Upper lobe of right lung (tissue), 1 donor: ENCODE measurements at regions not wholly inside any gene's neighbourhood (a gene's known extent, or its start where the extent isn't known, plus 50 kb on each side); places are given as distances from the start of the nearest gene placed in this dataset.

ENCODE experiments used
- ATAC-seq: fragments of 200-7000 bp; cut with Tn5 transposase; one replicate; pipeline ENCODE4 v1.9.1; 2020; ENCODE audit warnings: mild to moderate bottlenecking, moderate library complexity
- DNase-seq: peaks from one replicate; pipeline ENCODE4 v3.0.0-alpha.2; 2020
- H3K27ac ChIP-seq: fragments of 200-600 bp; one replicate; pipeline ENCODE4 v1.8.0; 2022
- H3K27me3 ChIP-seq: fragments of 200-600 bp; one replicate; pipeline ENCODE4 v1.8.0; 2022; ENCODE audit warnings: mild to moderate bottlenecking
- H3K36me3 ChIP-seq: fragments of 200-600 bp; one replicate; pipeline ENCODE4 v1.8.0; 2022
- H3K4me1 ChIP-seq: fragments of 200-600 bp; one replicate; pipeline ENCODE4 v1.8.0; 2022
- H3K4me3 ChIP-seq: fragments of 200-600 bp; one replicate; pipeline ENCODE4 v1.8.0; 2022; ENCODE audit warnings: mild to moderate bottlenecking
- H3K9me3 ChIP-seq: fragments of 200-600 bp; one replicate; pipeline ENCODE4 v1.8.0; 2022
- intact Hi-C: fragments of 100-400 bp; cut with DNase I; formaldehyde crosslinking; loops from one replicate; pipeline ENCODE4 v1.11.0; 2022
- TF ChIP-seq, protein P1 (sequence below): fragments of 200-600 bp; IDR thresholded peaks from one replicate; pipeline ENCODE4 v1.8.0; 2022; ENCODE audit warnings: antibody characterized with exemption
- donor health status: DM: no; HTN: yes; CAD: no; lungs with severe emphysema.

GRCh38 chr5:27336817-27337216, 298.4 kb upstream of the CDH9 start:
- DNase-seq (no peak), ATAC-seq (no peak)
- TF ChIP-seq, protein P1, sequence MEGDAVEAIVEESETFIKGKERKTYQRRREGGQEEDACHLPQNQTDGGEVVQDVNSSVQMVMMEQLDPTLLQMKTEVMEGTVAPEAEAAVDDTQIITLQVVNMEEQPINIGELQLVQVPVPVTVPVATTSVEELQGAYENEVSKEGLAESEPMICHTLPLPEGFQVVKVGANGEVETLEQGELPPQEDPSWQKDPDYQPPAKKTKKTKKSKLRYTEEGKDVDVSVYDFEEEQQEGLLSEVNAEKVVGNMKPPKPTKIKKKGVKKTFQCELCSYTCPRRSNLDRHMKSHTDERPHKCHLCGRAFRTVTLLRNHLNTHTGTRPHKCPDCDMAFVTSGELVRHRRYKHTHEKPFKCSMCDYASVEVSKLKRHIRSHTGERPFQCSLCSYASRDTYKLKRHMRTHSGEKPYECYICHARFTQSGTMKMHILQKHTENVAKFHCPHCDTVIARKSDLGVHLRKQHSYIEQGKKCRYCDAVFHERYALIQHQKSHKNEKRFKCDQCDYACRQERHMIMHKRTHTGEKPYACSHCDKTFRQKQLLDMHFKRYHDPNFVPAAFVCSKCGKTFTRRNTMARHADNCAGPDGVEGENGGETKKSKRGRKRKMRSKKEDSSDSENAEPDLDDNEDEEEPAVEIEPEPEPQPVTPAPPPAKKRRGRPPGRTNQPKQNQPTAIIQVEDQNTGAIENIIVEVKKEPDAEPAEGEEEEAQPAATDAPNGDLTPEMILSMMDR: no peak
- Histone ChIP-seq H3K4me3 (no peak overlapping the region), H3K36me3 (no peaks in the 10 kb centered on the region), H3K9me3 (no peaks in the 10 kb centered on the region), H3K27ac (no peak overlapping the region), H3K27me3 (no peaks in the 10 kb centered on the region), H3K4me1 (no peaks in the 10 kb centered on the region)
- intact Hi-C loops: no loop called here

GRCh38 chr5:27328480-27328879, 290.1 kb upstream of the CDH9 start:
- no peaks in the 10 kb centered on the region for H3K27me3 ChIP-seq
- ATAC-seq (no peak), DNase-seq (no peak)
- intact Hi-C loops: no loop called here
- no peak overlapping the region for H3K27ac ChIP-seq
- no peak overlapping the region for H3K4me3 ChIP-seq
- TF ChIP-seq, protein P1: no peak
- no peaks in the 10 kb centered on the region for H3K9me3 ChIP-seq
- no peaks in the 10 kb centered on the region for H3K4me1 ChIP-seq
- H3K36me3 ChIP-seq: no peaks in the 10 kb centered on the region

DNA sequence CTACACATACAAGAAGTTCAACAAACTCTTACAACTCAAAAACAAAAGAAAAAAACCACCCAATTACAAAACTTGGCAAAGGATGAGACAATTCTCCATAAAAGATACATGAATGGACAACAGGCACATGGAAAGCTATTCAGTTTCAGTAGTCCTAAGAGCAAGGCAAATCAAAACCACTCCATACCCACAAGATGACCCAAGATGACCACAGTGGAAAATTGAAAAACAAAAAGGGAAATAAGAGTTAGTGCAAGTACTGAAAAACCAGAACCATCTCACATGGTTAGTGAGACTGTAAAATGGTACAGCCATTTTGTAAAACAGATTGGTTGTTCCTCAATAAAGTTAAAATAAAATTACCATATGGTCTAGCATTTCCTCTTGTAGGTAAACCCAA, 287.1 kb upstream of the CDH9 start:
- intact Hi-C loops: no loop called here
- DNase-seq (no peak), ATAC-seq (no peak)
- H3K27ac ChIP-seq: no peak overlapping the region
- no peak overlapping the region for H3K4me3 ChIP-seq
- no peaks in the 10 kb centered on the region for H3K36me3 ChIP-seq
- no peaks in the 10 kb centered on the region for H3K27me3 ChIP-seq
- TF ChIP-seq, protein P1: no peak
- H3K4me1 ChIP-seq: no peaks in the 10 kb centered on the region
- no peaks in the 10 kb centered on the region for H3K9me3 ChIP-seq

DNA sequence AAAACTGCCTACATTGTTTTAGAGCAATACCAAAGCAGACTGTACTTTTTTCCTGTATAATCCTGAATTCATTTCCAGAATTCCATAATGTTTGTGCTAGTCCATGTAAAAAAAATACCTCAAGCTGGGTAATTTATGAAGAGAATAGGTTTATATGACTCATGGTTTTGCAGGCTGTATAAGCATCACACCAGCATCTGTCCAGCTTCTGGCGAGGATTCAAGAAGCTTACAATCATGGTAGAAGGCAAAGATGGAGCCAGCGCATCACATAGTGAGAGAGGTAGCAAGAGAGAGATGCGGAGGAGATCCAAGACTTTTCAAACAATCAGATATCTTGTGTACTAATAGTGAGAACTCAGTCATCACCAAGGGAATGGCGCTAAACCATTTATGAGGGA, 280.3 kb upstream of the CDH9 start:
- Histone ChIP-seq H3K4me3 (no peak overlapping the region), H3K9me3 (no peaks in the 10 kb centered on the region), H3K27ac (no peak overlapping the region), H3K4me1 (no peaks in the 10 kb centered on the region), H3K27me3 (no peaks in the 10 kb centered on the region), H3K36me3 (no peaks in the 10 kb centered on the region)
- intact Hi-C loops: no loop called here
- TF ChIP-seq, protein P1: no peak
- no peak for DNase-seq
- ATAC-seq: no peak

DNA sequence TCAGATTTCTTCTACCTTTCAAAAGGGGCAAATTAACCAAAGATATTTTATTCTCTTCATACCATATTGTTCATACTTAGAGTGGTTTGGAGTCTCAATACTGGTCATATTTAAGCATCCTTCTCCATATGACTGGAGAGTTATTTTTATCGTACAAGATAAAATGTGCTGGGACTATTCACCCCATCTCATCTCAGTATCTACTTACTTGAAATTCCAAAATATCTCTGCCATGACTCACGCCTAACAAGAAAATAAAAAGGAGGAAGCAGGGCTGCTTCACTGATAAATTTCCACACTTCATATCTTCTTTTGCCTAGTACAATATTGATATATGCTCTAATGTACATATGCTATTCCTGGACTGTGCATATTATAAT, 277.9 kb upstream of the CDH9 start:
- Histone ChIP-seq H3K4me1 (no peaks in the 10 kb centered on the region), H3K9me3 (no peaks in the 10 kb centered on the region), H3K27me3 (no peaks in the 10 kb centered on the region), H3K36me3 (no peaks in the 10 kb centered on the region), H3K27ac (no peak overlapping the region), H3K4me3 (no peak overlapping the region)
- DNase-seq (no peak), ATAC-seq (no peak)
- intact Hi-C loops: no loop called here
- TF ChIP-seq, protein P1: no peak
